NT2/D1 (cell line): ENCODE measurements at regions not wholly inside any gene's neighbourhood (a gene's known extent, or its start where the extent isn't known, plus 50 kb on each side); places are given as distances from the start of the nearest gene placed in this dataset.

ENCODE experiments used
- YY1 ChIP-seq: IDR thresholded peaks from 2 replicates; pipeline ENCODE4 v1.6.1; 2011; ENCODE audit not compliant: insufficient read length, insufficient read depth
- ZNF274 ChIP-seq: IDR thresholded peaks from 2 replicates; pipeline ENCODE4 v1.6.1; 2011; ENCODE audit warnings: mild to moderate bottlenecking, low read depth, low read length

DNA sequence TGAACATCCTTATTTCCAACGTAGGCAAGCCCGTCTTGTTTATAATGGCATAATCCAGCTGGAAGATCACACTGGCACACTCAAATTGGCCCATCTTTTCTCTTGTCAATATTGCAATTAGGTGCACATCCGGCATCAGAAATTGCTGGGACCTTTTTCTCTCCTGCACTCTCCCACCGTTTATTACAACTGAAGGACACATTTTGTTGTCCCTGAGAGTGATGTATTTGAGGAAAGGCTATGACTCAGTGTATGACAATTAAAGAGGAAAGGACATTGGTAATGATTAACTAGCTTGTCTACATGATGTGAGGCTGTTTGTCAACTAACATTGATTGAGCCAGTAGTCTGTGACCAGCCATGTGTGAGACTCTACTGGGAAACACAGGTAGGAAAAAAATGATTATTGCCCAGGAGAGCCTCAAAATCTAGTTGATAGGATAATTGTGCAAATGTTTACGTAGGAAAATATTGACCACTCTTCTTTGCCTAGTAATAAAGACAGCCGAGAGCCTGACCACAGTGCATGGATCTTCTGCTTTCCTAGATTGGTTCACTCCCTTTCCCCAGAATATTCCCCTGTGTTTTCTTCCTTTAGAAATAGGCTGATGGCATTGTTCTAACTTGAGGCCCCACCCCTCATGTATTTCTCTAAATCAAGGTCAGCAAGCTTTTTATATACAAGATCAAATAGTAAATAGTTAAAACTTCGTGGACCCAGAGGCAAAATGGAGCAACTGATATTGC is 230.0 kb upstream of the BTBD3 start:
- TF ChIP-seq YY1 (no peak), ZNF274 (no peak)
